ENCODE measurements at regions not wholly inside any gene's neighbourhood (a gene's known extent, or its start where the extent isn't known, plus 50 kb on each side); places are given as distances from the start of the nearest gene placed in this dataset.

DNA sequence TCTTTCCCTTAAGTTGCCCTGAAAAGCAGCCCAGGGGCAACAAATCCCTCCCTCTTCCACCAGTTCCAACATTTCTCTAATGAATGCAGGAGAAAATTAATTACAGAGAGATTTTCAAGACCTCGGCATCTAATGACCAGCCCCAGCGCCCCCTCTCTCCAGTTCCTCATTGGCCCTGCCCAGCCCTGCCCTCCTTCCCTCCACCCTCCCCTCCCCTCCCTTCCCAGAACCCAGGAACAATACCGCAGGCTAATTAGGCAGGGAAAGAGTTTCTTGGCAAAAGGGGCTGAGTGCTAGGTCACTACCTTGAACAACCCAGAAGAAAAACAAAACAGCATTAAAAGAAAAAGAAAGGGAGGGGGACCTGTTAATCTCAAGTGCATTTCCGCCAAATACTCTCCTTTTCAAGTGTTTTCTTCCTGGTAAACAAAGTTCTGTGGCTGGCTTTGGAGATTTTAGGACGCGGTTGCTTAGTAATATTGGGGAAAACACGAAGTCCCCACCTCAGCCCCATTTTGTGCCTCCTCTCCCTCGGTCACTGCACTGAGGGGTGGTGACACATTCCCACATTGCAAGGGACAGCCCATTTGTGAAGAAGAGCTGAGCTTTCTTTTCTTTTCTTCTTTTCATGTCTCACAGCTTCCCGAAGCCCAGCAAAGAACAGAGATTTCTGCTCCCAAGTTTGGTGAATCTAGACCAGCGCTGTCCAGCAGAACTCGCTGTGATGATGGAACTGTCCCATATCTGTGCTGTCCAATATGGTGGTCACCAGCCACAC lies 215.4 kb downstream of the SOX9 start:
- no peak for ATAC-seq

DNA sequence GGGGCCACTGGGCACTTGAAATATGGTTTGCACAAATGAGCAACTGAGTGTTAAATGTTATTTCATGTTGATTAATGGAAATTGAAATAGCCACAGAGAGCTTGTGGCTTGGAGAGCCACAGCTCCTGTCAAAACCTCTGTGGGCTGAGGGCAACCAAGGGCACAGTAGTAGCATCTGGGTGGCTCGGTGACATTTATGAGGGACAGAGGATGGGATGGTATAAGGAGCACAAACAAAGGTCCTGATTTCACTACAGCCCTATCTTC lies 215.9 kb downstream of the SOX9 start:
- TF ChIP-seq EZH2 (IDR thresholded peaks at IDR 0.05; ENCODE audit: low read length, unreplicated experiment) (no peak), EZH2phosphoT487 (IDR thresholded peaks at IDR 0.05; ENCODE audit: borderline replicate concordance, low read length) (no peak)
- TF ChIP-seq, protein P1, sequence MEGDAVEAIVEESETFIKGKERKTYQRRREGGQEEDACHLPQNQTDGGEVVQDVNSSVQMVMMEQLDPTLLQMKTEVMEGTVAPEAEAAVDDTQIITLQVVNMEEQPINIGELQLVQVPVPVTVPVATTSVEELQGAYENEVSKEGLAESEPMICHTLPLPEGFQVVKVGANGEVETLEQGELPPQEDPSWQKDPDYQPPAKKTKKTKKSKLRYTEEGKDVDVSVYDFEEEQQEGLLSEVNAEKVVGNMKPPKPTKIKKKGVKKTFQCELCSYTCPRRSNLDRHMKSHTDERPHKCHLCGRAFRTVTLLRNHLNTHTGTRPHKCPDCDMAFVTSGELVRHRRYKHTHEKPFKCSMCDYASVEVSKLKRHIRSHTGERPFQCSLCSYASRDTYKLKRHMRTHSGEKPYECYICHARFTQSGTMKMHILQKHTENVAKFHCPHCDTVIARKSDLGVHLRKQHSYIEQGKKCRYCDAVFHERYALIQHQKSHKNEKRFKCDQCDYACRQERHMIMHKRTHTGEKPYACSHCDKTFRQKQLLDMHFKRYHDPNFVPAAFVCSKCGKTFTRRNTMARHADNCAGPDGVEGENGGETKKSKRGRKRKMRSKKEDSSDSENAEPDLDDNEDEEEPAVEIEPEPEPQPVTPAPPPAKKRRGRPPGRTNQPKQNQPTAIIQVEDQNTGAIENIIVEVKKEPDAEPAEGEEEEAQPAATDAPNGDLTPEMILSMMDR (conservative IDR thresholded peaks at IDR 0.05; ENCODE audit: low read depth, low read length), result no peak
- CTCF ChIA-PET, result no interaction called here
- intact Hi-C loops (cut with micrococcal nuclease), result no loop called here

More for the DNA sequence above, 215.4 kb downstream of the SOX9 start:
- ChIA-PET CTCF (no interaction called here), POLR2A (ENCODE audit: unreplicated experiment) (no interaction called here)
- H3F3A ChIP-seq (ENCODE audit: low read length, unreplicated experiment), result no peaks in the 10 kb centered on the region
- intact Hi-C loops (cut with micrococcal nuclease), result no loop called here
- H3K4me1 ChIP-seq (ENCODE audit: insufficient read depth, low read length), result peaks cover 26% of the 10 kb centered on the region
- H2AFZ ChIP-seq (ENCODE audit: low read length), result no peak overlapping the region
- no peaks in the 10 kb centered on the region for H3K79me2 ChIP-seq (ENCODE audit: low read length)
- no peak overlapping the region for H3K9ac ChIP-seq (ENCODE audit: low read length)
- H3K27me3 ChIP-seq (ENCODE audit: low read length), result no peaks in the 10 kb centered on the region
- no peak for TF ChIP-seq EZH2phosphoT487 (IDR thresholded peaks at IDR 0.05; ENCODE audit: borderline replicate concordance, low read length)
- no peak for TF ChIP-seq EZH2 (IDR thresholded peaks at IDR 0.05; ENCODE audit: low read length, unreplicated experiment)
- TF ChIP-seq, protein P1 (conservative IDR thresholded peaks at IDR 0.05; ENCODE audit: low read depth, low read length), result no peak
- H4K20me1 ChIP-seq (ENCODE audit: low read length), result no peaks in the 10 kb centered on the region
- BruUV-seq (replicated peaks), result no TSS peak
- 0 out of 2 replicates have a peak, but pooled peaks cover 5% of the 10 kb centered on the region for H3K9me2 ChIP-seq (replicated peaks; ENCODE audit: low read length)
- DNase-seq, result no peak
- no peak overlapping the region for H3K27ac ChIP-seq (ENCODE audit: low read length)
- H3K36me3 ChIP-seq (ENCODE audit: low read depth, low read length), result no peaks in the 10 kb centered on the region
- no peak overlapping the region for H3K4me2 ChIP-seq (ENCODE audit: low read length)
- no peak overlapping the region for H3K4me3 ChIP-seq (ENCODE audit: low read length)
- no peaks in the 10 kb centered on the region for H3K9me3 ChIP-seq (ENCODE audit: low read length)

DNA sequence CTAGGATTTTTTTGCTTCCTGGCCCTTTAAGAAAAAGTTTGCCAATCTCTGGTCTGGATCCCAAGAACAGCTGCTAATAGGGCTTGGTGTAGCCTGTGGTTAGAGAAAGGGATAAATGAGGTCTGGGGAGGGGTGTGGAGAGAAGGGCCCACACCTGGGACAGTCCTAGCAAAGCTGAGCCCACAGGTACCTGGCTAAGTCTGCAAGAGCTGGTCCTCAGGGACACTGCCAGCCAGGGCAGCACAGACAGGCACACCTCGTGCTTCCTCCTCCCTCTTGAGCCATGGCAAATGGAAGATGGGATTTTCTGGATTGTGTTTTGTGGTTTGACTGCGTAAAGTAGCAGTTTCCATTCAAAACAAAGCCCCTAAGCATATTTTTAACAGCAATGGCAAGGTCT lies 217.5 kb downstream of the SOX9 start:
- no peaks in the 10 kb centered on the region for H4K20me1 ChIP-seq (ENCODE audit: low read length)
- ATAC-seq (peak; percentile 8), DNase-seq (no peak)
- H3K9me3 ChIP-seq (ENCODE audit: low read length), result no peaks in the 10 kb centered on the region
- no peaks in the 10 kb centered on the region for H3F3A ChIP-seq (ENCODE audit: low read length, unreplicated experiment)
- peak overlapping the region; percentile 54 for H3K4me2 ChIP-seq (ENCODE audit: low read length)
- TF ChIP-seq EZH2phosphoT487 (IDR thresholded peaks at IDR 0.05; ENCODE audit: borderline replicate concordance, low read length) (no peak), EZH2 (IDR thresholded peaks at IDR 0.05; ENCODE audit: low read length, unreplicated experiment) (no peak)
- TF ChIP-seq, protein P1 (conservative IDR thresholded peaks at IDR 0.05; ENCODE audit: low read depth, low read length), result no peak
- H3K4me1 ChIP-seq (ENCODE audit: insufficient read depth, low read length), result peaks cover 26% of the 10 kb centered on the region
- no peaks in the 10 kb centered on the region for H3K27me3 ChIP-seq (ENCODE audit: low read length)
- H3K9ac ChIP-seq (ENCODE audit: low read length), result peak overlapping the region; percentile 42
- no peak overlapping the region for H3K4me3 ChIP-seq (ENCODE audit: low read length)
- no peaks in the 10 kb centered on the region for H3K36me3 ChIP-seq (ENCODE audit: low read depth, low read length)
- CTCF ChIA-PET, result interaction anchor here (0.6 kb wide), 1 partner anchor 199 kb away, joined by 3 read pairs; no protein-coding TSS in a partner anchor
- intact Hi-C loops (cut with micrococcal nuclease), result loop anchor here (1.0 to 2.0 kb wide), 3 partner anchors 56 to 212 kb away; no protein-coding TSS in a partner anchor
- POLR2A ChIA-PET (ENCODE audit: unreplicated experiment), result interaction anchor here (1.5 kb wide), 1 partner anchor 217 kb away, joined by 8 read pairs; the partner anchor contains the start of gene SOX9
- H3K9me2 ChIP-seq (replicated peaks; ENCODE audit: low read length), result 0 out of 2 replicates have a peak, but pooled peaks cover under 1% of the 10 kb centered on the region
- peak overlapping the region; percentile 52; the same call in 1 of the 2 replicates for H2AFZ ChIP-seq (ENCODE audit: low read length)
- no peaks in the 10 kb centered on the region for H3K79me2 ChIP-seq (ENCODE audit: low read length)
- peak overlapping the region; percentile 84 for H3K27ac ChIP-seq (ENCODE audit: low read length)
- BruUV-seq (replicated peaks), result TSS peak; percentile 57

More for the DNA sequence above, 215.9 kb downstream of the SOX9 start:
- no TSS peak for BruUV-seq (replicated peaks)
- Histone ChIP-seq H3K4me2 (ENCODE audit: low read length) (no peak overlapping the region), H3K4me3 (ENCODE audit: low read length) (no peak overlapping the region), H3K9me2 (replicated peaks; ENCODE audit: low read length) (0 out of 2 replicates have a peak, but pooled peaks cover 5% of the 10 kb centered on the region), H4K20me1 (ENCODE audit: low read length) (no peaks in the 10 kb centered on the region), H3K9me3 (ENCODE audit: low read length) (no peaks in the 10 kb centered on the region), H3K9ac (ENCODE audit: low read length) (no peak overlapping the region), H3K27me3 (ENCODE audit: low read length) (no peaks in the 10 kb centered on the region), H3K27ac (ENCODE audit: low read length) (no peak overlapping the region), H3F3A (ENCODE audit: low read length, unreplicated experiment) (no peaks in the 10 kb centered on the region), H3K36me3 (ENCODE audit: low read depth, low read length) (no peaks in the 10 kb centered on the region), H2AFZ (ENCODE audit: low read length) (no peak overlapping the region), H3K4me1 (ENCODE audit: insufficient read depth, low read length) (peaks cover 26% of the 10 kb centered on the region), H3K79me2 (ENCODE audit: low read length) (no peaks in the 10 kb centered on the region)
- POLR2A ChIA-PET (ENCODE audit: unreplicated experiment), result no interaction called here
- ATAC-seq (no peak), DNase-seq (no peak)

Measured in PC-3 (cell line).